NCI-H446 treated with DMSO at 0.1 percent for 48 hours (cell line): ENCODE measurements at regions not wholly inside any gene's neighbourhood (a gene's known extent, or its start where the extent isn't known, plus 50 kb on each side); places are given as distances from the start of the nearest gene placed in this dataset.
"Not testable (repeated sequence)": the region's sequence is repeated elsewhere in the genome, so short reads cannot be mapped to it uniquely, and the experiment has no call there.

ENCODE experiments used
- DNase-seq: peaks from one replicate; lab custom pipeline; 2025; lab: John Stamatoyannopoulos, UW

DNA sequence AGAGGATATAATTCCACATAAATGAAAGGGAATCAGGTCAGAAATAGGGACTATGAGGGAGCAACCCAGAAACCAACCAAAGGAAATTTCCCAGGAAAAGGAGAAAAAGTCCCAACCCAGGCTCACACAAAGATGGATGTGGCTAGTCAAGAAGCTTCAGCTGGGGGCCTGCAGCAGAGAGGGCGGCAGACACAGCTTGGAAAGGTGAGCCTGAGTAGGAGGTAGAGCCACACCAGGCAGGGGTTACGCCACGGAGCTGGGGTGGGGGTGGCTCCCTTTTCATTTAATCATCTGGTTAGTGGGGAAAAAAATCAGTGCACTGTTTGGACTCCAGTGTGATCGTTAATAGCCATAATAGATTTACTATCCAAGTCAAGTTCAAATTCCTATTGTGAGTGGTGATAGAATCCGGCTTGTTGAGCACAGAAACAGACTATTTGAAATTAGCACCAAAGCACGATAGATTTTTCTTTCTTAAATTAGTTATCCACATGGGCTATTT, 220.6 kb downstream of the TPBG start:
- no peak for DNase-seq

DNA sequence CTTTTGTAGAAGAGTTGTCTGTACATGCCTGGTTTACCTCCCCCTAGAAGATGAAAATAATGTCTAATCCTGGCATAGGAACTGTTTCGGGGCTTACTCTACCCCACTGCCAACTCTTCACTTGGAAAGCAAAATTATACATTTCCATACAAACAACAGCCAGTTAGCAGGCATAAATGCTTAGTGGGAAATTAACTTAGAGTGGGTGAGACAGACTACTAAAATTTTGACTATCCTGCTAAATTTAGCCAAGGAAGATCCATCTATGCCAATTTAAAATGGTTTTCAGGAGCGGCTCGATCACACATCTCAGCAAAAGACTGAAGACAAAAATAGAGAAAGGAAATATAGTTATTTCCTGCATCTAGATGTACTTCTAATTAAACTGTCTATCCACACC, 221.2 kb downstream of the TPBG start:
- no peak for DNase-seq

- DNase-seq: no peak
These were observed 224.4 kb downstream of the TPBG start for GRCh38 chr6:82588020-82588419.

GRCh38 chr6:82588859-82589412, 225.3 kb downstream of the TPBG start:
- no peak for DNase-seq

DNA sequence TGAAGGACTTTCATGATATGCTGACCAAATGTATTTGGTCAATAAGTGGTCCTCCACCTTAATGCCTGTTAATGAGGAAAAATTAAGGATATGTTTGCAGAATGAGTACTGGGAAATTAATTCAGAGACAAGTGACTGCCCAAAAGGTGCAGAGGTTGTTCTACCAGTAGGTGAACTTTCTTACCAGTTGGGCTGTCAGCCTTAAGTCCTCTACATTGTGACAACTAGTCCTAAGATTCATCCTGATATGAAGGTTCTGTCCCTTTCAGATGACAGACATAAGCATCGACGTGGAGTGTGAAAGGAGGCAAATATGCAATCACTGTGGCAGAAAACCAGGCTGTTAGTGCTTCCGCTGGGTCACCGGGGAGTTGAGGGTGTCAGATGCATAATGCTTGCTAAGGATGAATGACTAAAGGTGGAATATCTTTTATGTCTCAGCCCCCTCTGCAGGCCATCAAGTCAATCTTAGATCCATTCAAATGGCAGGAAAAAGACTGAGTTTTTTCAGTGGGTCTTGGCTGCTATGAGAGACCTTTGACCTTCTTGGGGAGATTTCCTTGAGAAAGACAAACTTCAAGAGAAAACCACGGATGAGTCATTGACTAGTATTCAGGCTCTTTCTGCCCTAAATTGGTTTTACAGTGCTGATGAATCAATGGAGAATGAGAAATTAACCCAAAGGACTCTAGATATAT, 226.0 kb downstream of the TPBG start:
- DNase-seq: no peak

DNA sequence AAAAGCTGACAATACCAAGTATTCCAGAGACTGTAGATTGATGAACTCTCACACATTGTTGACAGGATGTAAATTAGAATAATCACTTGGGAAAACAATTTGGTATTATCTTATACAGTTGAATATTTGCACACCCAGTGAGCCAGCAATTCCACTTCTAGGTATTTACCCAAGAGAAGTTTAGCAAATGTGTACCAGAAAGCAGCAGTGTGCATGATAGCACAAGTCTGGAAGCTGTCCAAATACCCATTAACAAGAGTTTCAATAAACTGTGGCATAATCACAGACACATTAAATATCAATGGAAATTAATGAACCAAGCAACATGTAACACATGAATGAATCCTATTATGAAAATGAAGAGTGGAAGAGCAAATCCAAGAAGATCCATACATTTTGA, 233.6 kb downstream of the TPBG start:
- peak; percentile 59 for DNase-seq

- DNase-seq: no peak
These were observed 239.2 kb downstream of the TPBG start for GRCh38 chr6:82602776-82603175.

- peak; percentile 74 for DNase-seq
These were observed 240.3 kb downstream of the TPBG start for GRCh38 chr6:82603871-82604270.

DNA sequence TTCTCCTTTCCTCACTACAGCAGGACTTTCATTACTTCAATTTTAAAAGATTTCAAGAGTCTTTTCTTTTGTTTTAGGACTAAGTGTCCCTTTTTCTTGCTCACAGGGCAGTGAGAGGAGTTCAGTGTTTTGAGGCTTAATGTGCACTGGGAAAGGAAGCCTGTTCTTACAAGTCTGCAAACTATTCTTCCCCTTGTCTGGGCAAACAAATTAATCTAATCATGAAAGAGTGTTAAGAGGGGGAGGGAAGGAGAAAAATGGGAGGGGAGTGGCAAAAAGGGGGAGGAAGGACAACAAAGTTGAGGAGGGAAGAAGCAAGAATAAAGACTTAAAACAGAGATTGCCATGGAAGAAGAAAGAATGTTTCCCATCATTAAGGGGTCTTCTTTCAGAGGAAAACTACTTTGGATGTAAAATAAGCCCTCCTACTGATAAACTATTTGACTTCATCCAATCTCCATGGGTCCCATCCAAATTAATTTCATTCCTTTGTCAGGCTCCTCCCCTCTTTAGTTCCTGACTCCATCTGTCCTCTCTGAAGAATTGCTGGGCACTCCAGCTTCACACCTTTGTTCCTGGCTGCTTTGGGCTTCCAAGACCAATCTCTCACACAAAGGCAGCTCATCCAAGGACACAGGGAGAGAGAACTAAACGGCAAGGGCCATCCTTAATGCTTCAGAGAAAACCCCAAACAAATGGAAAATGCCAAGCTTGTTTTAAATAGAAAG, 244.5 kb downstream of the TPBG start:
- no peak for DNase-seq

- DNase-seq: no peak
These were observed 245.2 kb downstream of the TPBG start for GRCh38 chr6:82608781-82609180.

GRCh38 chr6:82611751-82612150, 248.1 kb downstream of the TPBG start:
- DNase-seq: no peak

- no peak for DNase-seq
These were observed 248.9 kb downstream of the TPBG start for GRCh38 chr6:82612475-82613039.

DNA sequence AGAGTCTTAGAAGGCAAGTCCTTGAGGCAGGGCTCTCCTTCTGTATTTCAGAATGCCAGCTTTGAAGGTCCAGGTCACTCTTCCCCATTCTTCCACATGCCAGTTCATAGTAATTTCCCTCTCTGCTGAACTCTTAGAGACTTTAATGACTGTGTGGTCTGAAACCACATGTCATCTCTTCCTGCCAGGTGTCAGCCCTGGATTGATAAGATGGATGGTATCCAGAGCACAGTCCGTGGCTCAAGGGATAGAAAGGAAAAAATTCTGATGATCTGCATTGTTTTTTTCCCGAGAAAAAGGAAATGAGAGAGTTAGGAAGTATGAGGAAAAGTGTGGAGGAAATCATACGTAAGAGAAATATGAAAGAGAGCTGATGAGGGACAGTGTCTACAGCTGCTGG, 250.9 kb downstream of the TPBG start:
- no peak for DNase-seq

GRCh38 chr6:82616386-82617028, 252.9 kb downstream of the TPBG start:
- no peak for DNase-seq

GRCh38 chr6:82617648-82618047, 254.0 kb downstream of the TPBG start:
- DNase-seq: no peak

GRCh38 chr6:82619573-82619972, 256.0 kb downstream of the TPBG start:
- DNase-seq: no peak

GRCh38 chr6:82622461-82622860, 258.8 kb downstream of the TPBG start:
- DNase-seq: no peak

GRCh38 chr6:82624251-82624650, 260.6 kb downstream of the TPBG start:
- DNase-seq: no peak

DNA sequence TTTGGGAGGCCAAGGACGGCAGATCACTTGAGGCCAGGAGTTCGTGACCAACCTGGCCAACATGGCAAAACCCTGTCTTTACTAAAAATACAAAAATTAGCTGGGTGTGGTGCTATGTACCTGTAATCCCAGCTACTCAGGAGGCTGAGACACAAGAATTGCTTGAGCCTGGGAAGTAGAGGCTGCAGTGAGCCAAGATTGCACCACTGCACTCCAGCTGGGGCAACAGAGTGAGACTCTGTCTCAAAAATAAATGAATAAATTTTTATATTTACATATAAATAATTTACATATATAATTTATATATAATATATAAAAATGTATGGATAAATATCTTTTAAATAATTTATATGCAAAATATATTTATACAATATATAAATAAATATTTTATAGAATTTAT, 263.3 kb downstream of the TPBG start:
- not testable (repeated sequence) for DNase-seq

GRCh38 chr6:82629921-82630320, 266.3 kb downstream of the TPBG start:
- no peak for DNase-seq

GRCh38 chr6:82641677-82642076, 278.1 kb downstream of the TPBG start:
- no peak for DNase-seq

DNA sequence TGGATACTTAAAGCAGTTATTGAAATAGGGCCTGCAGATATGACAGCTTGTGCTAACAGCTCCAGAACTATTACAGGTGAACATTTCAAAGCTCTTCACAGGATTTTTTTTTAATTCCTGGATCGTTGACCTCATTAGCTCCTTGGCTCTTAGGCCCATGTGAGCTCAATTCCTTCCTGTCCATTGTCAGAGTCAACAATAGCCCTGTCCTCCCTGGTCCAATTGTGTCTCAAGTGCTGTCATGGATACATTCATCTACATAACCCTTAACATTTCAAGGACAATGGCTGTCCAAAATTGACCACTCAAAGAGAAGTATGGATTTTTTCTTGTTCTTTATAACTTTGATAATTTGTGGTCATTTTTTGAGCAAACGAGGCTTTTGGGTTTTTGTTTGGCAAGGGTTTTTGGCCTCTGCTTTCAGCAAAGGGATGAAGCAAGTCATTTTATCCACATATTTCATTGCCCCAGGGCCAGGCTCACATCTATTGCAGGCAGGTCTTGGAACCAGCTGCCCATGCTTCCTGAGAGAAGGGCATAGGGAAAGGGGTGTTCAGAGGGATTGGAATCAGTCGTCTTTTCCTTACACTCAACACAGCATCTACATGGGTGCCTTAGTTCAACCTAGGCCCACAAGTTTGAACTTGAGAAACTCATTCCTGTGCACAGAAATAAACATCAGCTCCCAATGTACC, 282.1 kb downstream of the TPBG start:
- no peak for DNase-seq
